ENCODE measurements at regions not wholly inside any gene's neighbourhood (a gene's known extent, or its start where the extent isn't known, plus 50 kb on each side); places are given as distances from the start of the nearest gene placed in this dataset.
A peak's percentile ranks its signal among the peaks of the same experiment; 100 is the strongest.

- DNase-seq (ENCODE audit: low spot score): no peak
Observed at GRCh38 chr21:23452384-23453083, 2154.7 kb downstream of the MRPL39 start.

DNA sequence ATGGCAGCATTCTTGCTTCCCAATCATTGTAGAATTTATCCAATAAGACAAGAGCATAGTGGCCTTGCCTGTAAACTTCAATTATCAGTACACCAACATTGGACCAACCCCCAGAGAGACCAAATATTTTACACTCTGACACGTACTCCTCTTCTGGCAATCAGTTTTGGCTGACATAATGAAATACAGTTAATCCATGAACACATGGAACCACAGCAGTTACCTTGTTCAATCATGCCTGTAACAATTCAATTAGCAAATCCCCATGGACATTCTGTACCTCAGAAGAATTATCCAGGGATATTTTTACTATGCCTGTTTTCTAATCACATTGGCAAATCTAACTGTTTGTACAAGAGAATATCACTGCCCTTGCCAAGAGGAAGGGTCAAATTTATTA is 2162.0 kb downstream of the MRPL39 start:
- DNase-seq (ENCODE audit: low spot score): peak; percentile 47

GRCh38 chr21:23438081-23438480 is 2169.2 kb downstream of the MRPL39 start:
- DNase-seq (ENCODE audit: low spot score): no peak

DNA sequence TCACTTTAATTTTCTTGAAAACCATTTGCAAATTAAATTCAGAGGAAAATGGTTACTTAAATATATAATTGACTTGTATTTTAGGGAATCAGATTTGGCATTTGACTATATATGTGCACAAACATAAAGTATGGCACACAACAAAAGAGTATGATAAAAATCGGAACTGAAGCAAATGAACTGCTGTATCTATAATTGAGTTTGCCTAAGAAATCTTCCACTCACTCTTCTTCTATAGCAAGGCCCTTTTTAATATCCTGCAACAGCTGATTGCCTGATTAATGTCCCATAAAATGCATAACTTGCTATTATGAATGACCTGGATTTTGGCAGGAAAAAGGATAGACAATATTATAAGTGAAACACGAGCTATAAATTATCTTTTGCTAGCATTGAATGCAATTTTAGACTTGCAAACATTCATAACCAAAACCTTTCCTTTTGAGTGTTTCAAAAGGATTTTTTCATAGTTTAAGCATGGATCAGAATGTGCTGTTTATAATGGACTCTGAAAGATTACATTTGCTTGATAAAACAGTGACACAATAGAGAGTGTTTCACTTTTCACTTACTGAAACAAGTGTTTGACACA is 2204.3 kb downstream of the MRPL39 start:
- DNase-seq (ENCODE audit: low spot score): no peak

GRCh38 chr21:23401278-23401677 is 2206.0 kb downstream of the MRPL39 start:
- DNase-seq (ENCODE audit: low spot score): no peak

- DNase-seq (ENCODE audit: low spot score): peak; percentile 61
Observed at GRCh38 chr21:23398726-23399125, 2208.6 kb downstream of the MRPL39 start.

DNA sequence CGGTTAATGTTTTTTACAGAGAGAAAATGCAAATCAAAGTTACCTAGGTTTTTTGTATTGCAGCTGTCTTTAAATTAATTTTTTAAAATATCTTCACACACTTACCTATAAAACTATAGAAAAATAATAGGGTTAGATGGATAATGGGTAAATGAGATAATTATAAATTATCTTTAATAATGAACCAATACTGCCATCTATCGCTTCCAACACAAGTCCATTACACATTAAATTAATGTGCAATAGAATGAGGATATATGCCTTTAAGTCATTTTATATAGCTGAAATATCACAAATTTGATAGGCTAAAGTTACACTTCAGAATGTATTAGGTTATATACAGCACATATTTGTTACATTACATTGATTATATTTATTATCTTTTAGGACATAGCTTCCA is 2212.8 kb downstream of the MRPL39 start:
- no peak for DNase-seq (ENCODE audit: low spot score)

GRCh38 chr21:23384679-23385078 is 2222.6 kb downstream of the MRPL39 start:
- DNase-seq (ENCODE audit: low spot score): no peak

GRCh38 chr21:23374155-23374554 is 2233.1 kb downstream of the MRPL39 start:
- DNase-seq (ENCODE audit: low spot score): peak; percentile 31

- DNase-seq (ENCODE audit: low spot score): no peak
Observed at GRCh38 chr21:23356905-23357304, 2250.4 kb downstream of the MRPL39 start.

- no peak for DNase-seq (ENCODE audit: low spot score)
Observed at GRCh38 chr21:23316190-23316589, 2291.1 kb downstream of the MRPL39 start.

- DNase-seq (ENCODE audit: low spot score): no peak
Observed at GRCh38 chr21:23308741-23309140, 2298.5 kb downstream of the MRPL39 start.

GRCh38 chr21:23307065-23307464 is 2300.2 kb downstream of the MRPL39 start:
- no peak for DNase-seq (ENCODE audit: low spot score)

GRCh38 chr21:23292292-23292691 is 2294.1 kb downstream of the NCAM2 start:
- no peak for DNase-seq (ENCODE audit: low spot score)

GRCh38 chr21:23281917-23282316 is 2283.7 kb downstream of the NCAM2 start:
- no peak for DNase-seq (ENCODE audit: low spot score)

GRCh38 chr21:23249760-23250159 is 2251.6 kb downstream of the NCAM2 start:
- DNase-seq (ENCODE audit: low spot score): no peak

DNA sequence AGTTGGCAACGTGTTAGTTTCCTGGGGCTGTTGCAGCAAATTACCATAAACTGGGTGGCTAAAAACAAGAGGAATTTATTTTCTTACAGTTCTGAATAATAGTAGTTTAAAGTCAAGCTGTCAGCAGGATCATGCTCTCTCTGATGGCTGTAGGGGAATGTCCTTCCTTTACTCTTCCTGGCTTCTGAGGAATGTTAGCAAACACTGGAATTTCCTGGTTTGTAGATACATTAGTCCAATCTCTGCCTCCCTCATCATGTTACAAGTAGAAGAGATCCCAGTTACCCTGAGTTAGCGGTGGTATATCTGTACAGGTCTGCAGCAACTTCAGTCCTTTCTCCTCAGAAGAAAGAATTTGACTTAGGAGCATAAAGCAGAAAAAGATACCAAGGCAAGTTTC is 2249.1 kb downstream of the NCAM2 start:
- DNase-seq (ENCODE audit: low spot score): no peak

- DNase-seq (ENCODE audit: low spot score): no peak
Observed at GRCh38 chr21:23245255-23245654, 2247.0 kb downstream of the NCAM2 start.

GRCh38 chr21:23223882-23224281 is 2225.7 kb downstream of the NCAM2 start:
- DNase-seq (ENCODE audit: low spot score): no peak

DNA sequence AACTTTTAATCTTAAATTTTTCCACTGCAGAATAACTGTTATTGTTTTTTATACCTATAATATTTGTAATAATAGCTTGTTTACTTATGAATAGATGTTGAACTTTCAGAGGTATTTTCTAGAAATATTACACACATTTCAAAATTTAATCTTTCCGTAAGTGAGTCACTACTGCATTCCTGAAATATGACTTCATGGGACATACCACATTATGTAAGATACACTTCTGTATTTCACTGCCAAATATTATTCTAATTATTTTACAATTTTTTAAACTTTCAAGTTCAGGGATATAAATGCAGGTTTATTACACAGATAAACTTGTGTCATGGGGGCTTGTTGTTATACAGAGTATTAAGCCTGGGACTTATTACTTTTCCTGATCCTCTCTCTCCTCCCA is 2220.5 kb downstream of the NCAM2 start:
- no peak for DNase-seq (ENCODE audit: low spot score)

DNA sequence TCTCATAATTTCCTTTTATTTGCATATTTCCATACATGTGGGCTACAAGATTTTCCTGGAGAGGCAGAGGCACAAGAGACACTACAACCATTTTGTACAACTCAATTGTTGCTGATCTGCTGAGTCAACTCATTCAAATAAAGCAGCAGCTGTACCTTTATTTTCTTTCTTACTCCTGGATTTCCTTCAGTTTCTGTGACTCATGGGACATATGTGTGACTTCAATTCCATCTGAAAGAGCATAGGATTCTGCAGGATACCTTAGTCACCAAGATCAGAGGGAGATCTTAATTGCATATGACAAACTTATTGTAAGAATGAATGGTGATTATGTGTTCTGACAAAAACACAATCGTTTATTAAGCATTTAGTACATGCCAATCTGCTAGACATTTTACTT is 2219.4 kb downstream of the NCAM2 start:
- no peak for DNase-seq (ENCODE audit: low spot score)

- no peak for DNase-seq (ENCODE audit: low spot score)
Observed at GRCh38 chr21:23215261-23215660, 2217.1 kb downstream of the NCAM2 start.

Data from D341Med (cell line).